ENCODE measurements at regions not wholly inside any gene's neighbourhood (a gene's known extent, or its start where the extent isn't known, plus 50 kb on each side); places are given as distances from the start of the nearest gene placed in this dataset.

- ATAC-seq (peak; percentile 94), DNase-seq (no peak)
Observed at GRCh38 chr2:174697255-174697654, 67.0 kb downstream of the CHRNA1 start.

GRCh38 chr2:174694920-174695319 is 69.4 kb downstream of the CHRNA1 start:
- no peaks in the 10 kb centered on the region for H3K27me3 ChIP-seq
- intact Hi-C loops (cut with DNase I), result loop anchor here (10.0 kb wide), 1 partner anchor 120 kb away; no protein-coding TSS in a partner anchor
- no peaks in the 10 kb centered on the region for H3K4me1 ChIP-seq
- TF ChIP-seq CTCF (IDR thresholded peaks at IDR 0.05), result no peak
- no peak overlapping the region for H3K4me3 ChIP-seq
- no peaks in the 10 kb centered on the region for H3K9me3 ChIP-seq
- DNase-seq (no peak), ATAC-seq (no peak)
- H3K27ac ChIP-seq, result no peak overlapping the region
- no peaks in the 10 kb centered on the region for H3K36me3 ChIP-seq

More at GRCh38 chr2:174697255-174697654, 67.0 kb downstream of the CHRNA1 start:
- Histone ChIP-seq H3K4me1 (no peaks in the 10 kb centered on the region), H3K4me3 (no peak overlapping the region), H3K27me3 (no peaks in the 10 kb centered on the region), H3K36me3 (no peaks in the 10 kb centered on the region), H3K27ac (no peak overlapping the region), H3K9me3 (no peaks in the 10 kb centered on the region)
- TF ChIP-seq CTCF (IDR thresholded peaks at IDR 0.05), result peak; percentile 78
- intact Hi-C loops (cut with DNase I), result loop anchor here (10.0 kb wide), 1 partner anchor 122 kb away; no protein-coding TSS in a partner anchor

DNA sequence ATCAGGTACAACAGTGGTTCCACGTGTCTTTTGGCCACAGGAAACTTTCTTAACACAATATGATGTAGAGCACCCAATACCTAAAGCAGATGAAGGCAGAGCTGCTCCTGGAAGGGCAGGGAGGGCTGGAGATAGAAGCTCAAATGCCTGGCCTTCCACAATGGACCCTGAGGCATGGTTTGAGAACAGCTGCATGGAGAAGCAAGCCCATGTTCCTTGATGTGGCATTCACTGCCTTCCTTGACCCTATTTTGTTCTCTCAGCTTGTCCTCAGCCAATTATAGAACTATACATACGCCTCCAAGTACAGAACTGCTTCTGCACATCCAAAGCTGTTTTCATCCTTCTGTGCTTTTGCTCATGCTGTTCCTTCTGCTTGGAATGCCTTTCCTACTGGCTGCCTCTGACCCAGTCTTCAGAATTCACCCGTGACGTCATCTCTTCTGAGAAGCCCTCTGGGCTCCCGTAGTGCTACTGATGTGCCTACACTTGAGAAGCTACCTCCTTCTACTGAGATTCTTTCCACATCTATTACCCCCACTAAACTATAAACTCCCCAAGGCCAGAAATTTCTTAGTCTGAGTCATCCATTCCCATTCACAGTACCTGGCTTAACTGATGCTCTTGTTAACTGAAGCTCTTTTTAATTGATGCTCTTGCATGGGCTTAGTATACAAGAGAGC is 69.9 kb downstream of the CHRNA1 start:
- Histone ChIP-seq H3K4me3 (no peak overlapping the region), H3K4me1 (no peaks in the 10 kb centered on the region), H3K27ac (no peak overlapping the region), H3K9me3 (no peaks in the 10 kb centered on the region), H3K36me3 (no peaks in the 10 kb centered on the region), H3K27me3 (no peaks in the 10 kb centered on the region)
- no peak for TF ChIP-seq CTCF (IDR thresholded peaks at IDR 0.05)
- DNase-seq (no peak), ATAC-seq (no peak)
- intact Hi-C loops (cut with DNase I), result loop anchor here (10.0 kb wide), 1 partner anchor 120 kb away; no protein-coding TSS in a partner anchor

GRCh38 chr2:174693344-174693743 is 70.9 kb downstream of the CHRNA1 start:
- no peak for DNase-seq
- no peaks in the 10 kb centered on the region for H3K27me3 ChIP-seq
- no peak for TF ChIP-seq CTCF (IDR thresholded peaks at IDR 0.05)
- H3K4me1 ChIP-seq, result no peaks in the 10 kb centered on the region
- H3K4me3 ChIP-seq, result no peak overlapping the region
- ATAC-seq, result no peak
- intact Hi-C loops (cut with DNase I), result loop anchor here (10.0 kb wide), 1 partner anchor 119 kb away; no protein-coding TSS in a partner anchor
- H3K9me3 ChIP-seq, result no peaks in the 10 kb centered on the region
- no peak overlapping the region for H3K27ac ChIP-seq
- H3K36me3 ChIP-seq, result no peaks in the 10 kb centered on the region

DNA sequence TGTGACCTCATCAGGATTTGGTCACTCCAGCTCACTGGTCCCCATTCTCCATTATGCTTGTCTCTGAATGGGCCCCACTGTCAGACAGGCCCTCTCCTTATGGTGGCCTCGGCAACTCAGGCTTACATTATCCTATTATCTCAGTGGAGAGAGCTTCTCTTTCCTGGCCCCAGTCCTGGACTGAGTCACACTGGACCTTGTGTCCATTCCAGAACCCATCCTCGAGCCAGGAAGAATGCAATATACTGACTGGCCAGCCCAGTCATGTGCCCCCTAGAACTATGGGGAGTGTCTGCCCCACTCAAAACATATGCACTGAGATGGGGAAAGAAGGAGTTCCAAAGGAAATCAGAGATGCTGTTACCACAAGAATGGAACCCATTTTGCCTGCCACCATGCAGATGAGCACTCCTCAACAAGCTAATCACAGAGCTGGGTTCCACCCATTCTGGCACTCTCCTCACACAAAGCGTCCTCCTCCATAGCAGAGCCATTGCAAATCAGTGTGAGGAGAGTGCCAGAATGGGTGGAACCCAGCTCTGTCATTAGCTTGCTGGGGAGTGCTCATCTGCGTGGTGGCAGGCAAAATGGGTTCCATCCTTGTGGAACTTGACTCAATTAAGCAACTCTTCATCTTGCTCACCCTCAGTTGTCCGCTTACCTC is 71.9 kb downstream of the CHRNA1 start:
- DNase-seq (no peak), ATAC-seq (no peak)
- Histone ChIP-seq H3K9me3 (no peaks in the 10 kb centered on the region), H3K27me3 (no peaks in the 10 kb centered on the region), H3K27ac (no peak overlapping the region), H3K36me3 (no peaks in the 10 kb centered on the region), H3K4me1 (no peaks in the 10 kb centered on the region), H3K4me3 (no peak overlapping the region)
- TF ChIP-seq CTCF (IDR thresholded peaks at IDR 0.05), result no peak
- intact Hi-C loops (cut with DNase I), result loop anchor here (10.0 kb wide), 1 partner anchor 118 kb away; no protein-coding TSS in a partner anchor
